ENCODE measurements at regions not wholly inside any gene's neighbourhood (a gene's known extent, or its start where the extent isn't known, plus 50 kb on each side); places are given as distances from the start of the nearest gene placed in this dataset.

DNA sequence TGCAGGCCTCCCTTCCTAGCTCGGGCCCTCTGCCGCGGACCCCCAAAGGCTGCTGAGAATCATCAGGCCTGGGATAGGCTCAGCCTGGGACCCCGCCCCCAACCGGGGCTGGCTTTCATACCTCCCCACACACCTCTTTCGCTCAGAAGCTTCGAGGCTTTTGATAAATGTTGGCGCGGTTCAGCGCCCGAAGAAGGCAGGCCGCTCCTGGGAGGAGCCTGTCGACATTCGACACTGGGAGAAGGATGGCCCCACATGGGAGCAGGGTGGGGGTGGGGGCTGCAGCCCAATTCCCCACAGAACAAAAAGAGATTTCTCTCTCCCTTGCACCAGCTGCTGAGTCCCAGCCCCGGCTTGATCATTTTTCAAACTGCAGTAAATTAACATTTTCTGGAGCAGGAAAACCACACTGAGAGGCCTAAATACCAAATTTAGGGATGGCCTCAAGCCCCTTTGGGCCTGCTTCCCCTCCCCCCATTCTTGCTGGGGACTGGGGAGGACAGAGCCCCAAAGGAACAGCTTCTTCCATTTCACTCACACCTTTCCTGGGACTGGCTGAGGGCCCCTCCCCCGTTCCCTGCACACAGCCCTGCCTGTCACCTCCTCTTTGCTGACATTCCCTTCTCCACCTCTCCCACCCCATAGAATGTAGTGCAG, 112.9 kb upstream of the PJA1 start:
- DNase-seq (ENCODE audit: low read depth in 2 of 2): no peak

- no peak for DNase-seq (ENCODE audit: low read depth in 2 of 2)
Measured at GRCh38 chrX:69277369-69277990, 112.2 kb upstream of the PJA1 start.

DNA sequence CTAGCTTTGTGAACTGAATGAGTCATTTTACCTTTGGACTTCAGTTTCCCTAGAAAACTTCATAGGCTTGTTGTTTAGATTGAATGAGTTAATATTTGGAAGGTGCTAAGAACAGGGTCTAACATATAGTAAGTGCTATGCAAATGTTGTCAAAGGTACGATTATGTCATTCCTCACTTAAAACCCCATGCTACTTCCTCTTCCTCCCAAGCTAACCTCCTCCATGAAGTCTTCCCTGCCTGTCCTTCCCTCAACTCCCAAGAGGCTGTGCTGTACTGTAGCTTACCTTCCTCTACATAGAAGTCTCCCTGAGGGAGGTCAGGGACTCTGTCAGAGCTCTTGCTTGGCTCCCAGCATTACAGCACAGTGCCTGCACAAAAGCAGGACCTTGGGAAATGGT, 103.4 kb upstream of the PJA1 start:
- DNase-seq (ENCODE audit: low read depth in 2 of 2): no peak

GRCh38 chrX:69264158-69264581, 98.9 kb upstream of the PJA1 start:
- no peak for DNase-seq (ENCODE audit: low read depth in 2 of 2)

GRCh38 chrX:69263251-69263820, 98.1 kb upstream of the PJA1 start:
- no peak for DNase-seq (ENCODE audit: low read depth in 2 of 2)

- DNase-seq (ENCODE audit: low read depth in 2 of 2): no peak
Measured at GRCh38 chrX:69262036-69262936, 97.0 kb upstream of the PJA1 start.

GRCh38 chrX:69260169-69260568, 94.9 kb upstream of the PJA1 start:
- DNase-seq (ENCODE audit: low read depth in 2 of 2): no peak

GRCh38 chrX:69258893-69259292, 93.6 kb upstream of the PJA1 start:
- DNase-seq (ENCODE audit: low read depth in 2 of 2): no peak

DNA sequence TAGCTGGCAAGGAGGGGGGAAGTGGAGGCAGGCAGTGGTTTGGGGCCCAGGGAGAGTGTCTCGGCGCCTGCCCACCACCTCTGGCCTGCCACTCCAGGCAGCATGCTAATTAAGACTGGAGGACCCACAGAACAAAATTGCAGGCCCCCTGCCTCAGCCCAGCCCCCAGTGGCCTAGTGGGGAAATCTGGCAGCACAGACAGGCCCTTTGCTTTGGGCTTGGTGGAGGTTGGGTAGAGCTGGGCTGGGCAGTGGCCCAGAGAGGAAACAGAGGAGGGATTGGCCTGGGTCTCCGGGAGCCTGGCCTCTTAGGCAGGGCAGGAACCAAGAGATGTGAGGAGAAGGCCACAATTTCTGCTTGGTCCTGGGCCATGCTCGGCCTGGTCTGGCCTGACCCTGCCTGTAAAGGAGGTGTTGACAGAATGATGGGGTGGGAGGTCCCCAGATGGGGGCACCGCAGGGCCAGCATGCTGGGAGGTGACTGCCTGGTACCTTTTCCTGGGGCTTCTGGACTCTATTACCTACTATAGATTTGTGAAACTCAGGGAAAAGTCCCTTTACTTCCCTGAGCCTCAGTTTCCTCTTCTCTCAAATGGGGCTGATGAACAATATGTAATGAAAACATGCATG, 92.4 kb upstream of the PJA1 start:
- no peak for DNase-seq (ENCODE audit: low read depth in 2 of 2)

DNA sequence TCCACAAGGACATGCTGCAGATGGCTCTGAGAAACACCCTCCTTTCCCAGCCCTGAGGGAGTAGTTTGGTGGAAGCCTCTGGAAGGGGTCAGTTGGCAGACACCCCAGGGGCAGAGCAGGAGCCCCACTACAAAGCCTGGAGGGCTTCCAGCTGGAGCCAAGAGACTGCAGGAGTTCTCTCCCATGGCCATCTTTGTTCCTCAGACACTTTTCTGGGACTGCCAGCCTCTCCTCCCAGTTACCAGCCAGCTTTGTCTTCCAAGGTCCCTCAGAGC, 91.0 kb upstream of the PJA1 start:
- no peak for DNase-seq (ENCODE audit: low read depth in 2 of 2)

DNA sequence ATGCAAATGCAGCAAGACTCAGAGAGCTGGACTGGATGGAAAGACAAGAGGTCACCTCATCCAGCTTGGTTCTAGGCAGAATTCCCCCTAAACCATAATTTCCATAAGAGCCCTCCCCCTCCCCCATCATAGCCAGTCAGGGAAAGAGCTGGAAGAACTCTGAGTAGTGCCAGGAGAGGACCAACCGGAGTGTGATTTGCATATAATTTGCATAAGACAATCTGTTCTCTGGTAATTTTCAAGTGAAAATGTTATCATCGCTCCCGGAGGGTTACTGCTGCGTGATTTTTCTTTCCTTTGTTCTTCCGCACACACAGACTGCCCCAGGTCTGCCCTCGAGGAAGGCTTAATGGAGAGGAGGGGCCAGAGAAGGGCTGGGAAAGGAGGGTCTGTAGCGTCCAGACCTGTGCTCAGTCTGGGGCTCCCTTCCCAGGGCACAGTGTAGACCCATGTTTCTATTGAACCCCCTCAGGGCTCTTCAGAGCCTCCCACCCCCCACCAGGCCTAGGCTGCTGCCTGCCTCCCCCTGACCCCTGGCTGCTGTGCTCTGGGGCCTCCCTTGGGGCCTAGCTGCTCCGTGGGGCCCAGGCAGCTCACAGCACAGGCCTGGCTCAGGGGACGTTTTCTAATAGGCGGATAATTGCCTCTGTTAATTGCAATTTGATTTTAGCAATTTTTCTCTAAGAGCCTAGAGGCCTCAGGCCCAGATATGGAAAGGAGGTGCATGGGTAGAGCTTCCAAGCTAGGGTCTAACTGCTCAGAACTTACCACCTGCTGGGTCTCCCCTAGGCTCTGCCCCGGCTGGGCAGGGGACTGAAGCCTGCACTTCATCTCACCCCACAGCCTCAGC, 90.4 kb upstream of the PJA1 start:
- no peak for DNase-seq (ENCODE audit: low read depth in 2 of 2)

DNA sequence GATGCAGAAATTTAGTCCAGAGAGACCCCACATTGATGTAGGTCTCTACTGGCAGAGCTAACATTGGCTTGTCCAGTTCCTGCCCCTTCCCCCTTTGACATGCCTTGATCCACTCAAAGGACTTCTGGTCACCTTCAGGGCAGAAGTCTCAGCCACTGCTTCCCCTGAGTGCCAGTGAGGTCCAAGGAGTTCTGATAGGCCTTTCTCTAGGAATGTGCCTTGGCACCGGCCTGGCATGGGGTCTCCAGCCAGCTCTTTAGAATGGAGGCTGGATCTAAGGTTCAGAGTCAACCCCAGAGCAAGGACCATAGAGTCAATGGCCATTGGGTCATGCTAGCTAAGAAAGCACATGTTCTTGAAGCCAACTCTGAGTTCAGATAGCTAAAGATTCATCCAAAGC, 88.6 kb upstream of the PJA1 start:
- no peak for DNase-seq (ENCODE audit: low read depth in 2 of 2)

GRCh38 chrX:69243276-69243675, 78.0 kb upstream of the PJA1 start:
- no peak for DNase-seq (ENCODE audit: low read depth in 2 of 2)

DNA sequence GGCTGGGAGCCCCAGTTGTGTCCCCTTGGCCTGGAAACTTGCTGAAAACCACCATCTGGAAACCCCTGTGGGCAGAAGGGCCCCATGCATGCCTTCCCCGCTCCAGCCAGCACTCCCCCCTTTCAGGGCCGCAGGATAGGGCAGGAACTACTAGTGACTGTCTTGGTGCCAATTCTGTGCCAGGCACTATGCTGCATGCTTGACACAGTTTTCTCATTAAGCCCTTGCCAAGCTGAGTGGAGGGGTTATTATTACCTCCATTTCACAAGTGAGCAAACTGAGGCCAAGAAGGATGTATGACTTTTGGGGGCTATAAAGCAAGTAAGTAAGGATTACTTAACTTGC, 73.6 kb upstream of the PJA1 start:
- DNase-seq (ENCODE audit: low read depth in 2 of 2): no peak

DNA sequence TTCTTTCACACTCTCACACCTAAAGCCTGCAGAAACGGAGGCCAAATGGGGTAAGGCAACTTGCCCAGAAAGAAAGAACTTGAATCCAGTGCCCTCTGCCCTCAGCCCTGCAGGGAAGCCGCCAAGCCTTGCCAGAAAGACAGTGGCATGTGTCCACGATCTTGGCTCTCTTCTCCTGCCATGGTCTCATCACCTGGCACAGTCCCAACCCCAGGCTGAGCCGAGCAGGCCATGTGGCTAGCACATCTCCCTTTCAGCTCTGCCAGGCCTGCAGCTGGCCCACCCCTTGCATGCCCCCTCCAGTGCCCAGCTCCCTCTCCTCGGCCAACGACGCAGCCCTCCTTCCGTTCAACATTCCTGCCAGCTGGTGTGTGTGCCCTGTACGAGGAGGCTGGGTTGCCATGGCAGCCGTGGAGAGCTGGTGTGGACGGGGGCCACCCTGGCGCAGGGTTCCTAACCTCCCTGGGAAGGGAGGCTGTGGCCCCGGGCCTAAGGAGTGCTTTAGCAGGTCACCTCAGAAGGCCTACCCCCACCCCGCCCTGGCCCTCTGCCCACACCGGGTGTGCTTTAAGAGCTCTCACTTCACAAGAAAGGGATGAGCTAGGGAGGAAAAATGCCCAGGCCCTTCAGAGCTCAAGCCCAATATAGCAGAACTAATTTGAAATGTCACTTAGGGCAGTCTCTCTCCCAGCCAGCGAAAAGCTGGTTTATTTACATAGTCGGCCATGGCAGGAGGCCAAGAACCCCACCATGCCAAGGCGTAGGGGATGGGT, 73.0 kb upstream of the PJA1 start:
- DNase-seq (ENCODE audit: low read depth in 2 of 2): no peak

DNA sequence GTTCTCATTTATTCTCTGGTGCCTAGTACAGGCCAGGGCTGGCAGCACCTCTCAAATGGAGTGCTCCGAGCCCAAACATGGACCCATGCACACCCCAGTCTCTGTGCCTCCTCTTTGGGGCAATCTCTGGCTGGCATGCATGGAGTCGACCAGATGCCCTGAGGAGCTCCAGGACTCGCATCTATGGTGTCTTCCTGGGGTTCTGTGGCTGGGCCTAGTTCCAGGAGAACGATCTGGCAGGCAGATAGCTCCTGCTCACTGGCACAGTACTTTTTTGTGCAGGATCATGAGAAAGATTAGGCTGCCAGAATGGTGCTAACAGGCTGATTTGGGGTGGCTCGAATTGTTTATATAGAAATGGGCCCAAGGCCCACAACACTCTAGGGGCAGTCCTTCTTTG, 72.0 kb upstream of the PJA1 start:
- DNase-seq (ENCODE audit: low read depth in 2 of 2): no peak

DNA sequence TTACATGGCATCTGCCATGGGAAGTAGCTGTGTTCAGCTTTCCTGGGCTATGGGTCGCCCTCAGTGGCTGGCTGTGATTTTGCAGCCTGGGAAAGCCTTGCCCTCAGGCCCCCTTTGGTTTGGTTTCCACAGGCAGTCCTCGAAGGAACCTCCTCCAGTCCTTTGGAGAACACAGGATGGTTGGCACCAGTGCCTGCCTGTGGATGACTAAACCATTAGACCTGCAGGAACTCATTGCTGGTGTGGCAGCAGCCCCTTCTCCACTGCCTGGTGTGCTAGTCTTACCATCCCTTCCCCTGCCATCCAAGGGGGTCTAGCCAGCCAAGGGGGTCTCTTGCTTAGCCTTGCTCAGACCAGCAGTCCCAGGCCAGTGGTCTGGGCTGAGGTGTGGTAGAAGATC, 71.4 kb upstream of the PJA1 start:
- DNase-seq (ENCODE audit: low read depth in 2 of 2): no peak

GRCh38 chrX:69234624-69235023, 69.4 kb upstream of the PJA1 start:
- DNase-seq (ENCODE audit: low read depth in 2 of 2): no peak

DNA sequence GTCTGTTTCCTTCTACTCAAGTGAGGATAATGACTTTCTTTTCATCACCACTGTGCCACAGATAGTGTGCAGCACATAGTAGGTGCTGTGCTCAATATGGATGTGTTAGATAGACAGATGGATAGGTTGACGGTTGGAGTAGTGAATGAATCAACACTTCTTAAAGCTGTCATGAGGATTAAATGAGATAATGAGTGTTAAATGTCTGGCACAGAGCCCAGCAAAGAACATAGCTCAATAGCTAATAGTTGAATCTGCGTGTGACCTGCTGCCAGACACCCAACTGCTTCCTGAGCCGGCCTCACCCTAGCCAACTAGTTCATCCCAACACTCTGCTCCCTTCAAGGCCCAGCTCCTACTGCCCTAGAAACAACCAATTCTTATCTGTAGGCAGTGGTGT, 67.7 kb upstream of the PJA1 start:
- DNase-seq (ENCODE audit: low read depth in 2 of 2): no peak

DNA sequence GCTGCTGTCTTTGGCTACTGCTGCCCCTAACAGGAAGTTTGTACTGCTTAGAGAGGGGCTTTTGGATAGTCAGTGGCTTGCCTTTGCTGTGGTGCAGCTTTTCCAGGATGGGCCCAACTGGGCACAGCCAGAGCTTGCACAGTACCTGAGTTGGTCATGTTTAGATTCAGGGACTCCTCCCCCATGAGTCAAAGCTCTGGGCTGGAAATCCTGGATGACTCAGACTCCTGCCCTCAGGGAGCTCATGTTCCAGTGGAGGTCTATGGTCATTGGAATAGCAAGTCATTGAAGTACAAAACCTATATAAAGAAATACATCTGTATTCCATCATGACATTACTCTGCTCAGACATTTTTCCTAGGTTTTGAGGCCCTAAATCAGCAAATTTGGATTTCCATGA, 66.7 kb upstream of the PJA1 start:
- no peak for DNase-seq (ENCODE audit: low read depth in 2 of 2)

- no peak for DNase-seq (ENCODE audit: low read depth in 2 of 2)
Measured at GRCh38 chrX:69229436-69229835, 64.2 kb upstream of the PJA1 start.
